ENCODE measurements at regions not wholly inside any gene's neighbourhood (a gene's known extent, or its start where the extent isn't known, plus 50 kb on each side); places are given as distances from the start of the nearest gene placed in this dataset.

DNA sequence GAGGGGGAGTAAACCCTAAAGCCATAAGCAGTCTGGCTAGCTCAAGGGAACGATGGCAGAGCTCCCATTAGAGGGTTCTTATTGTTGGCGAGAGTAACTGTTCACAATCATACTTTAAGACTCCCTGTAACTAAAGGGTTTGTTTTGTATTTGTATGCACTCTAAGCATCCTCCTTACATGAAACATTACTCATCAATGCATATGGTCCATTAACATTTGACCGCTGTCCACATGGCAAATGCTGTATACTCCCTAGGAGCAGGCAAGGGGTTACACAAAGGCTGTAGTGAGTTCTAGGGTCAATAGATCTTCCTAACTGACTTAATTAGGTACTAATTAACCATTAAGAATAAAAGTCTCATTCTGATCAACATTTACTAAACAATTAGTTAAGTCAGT is 95.3 kb upstream of the MRPS30 start:
- no peak overlapping the region for H3K27ac ChIP-seq (ENCODE audit: low read depth in 2 of 2, low read length in 1 of 2)
- H3K9me3 ChIP-seq = no peaks in the 10 kb centered on the region
- no peaks in the 10 kb centered on the region for H3K79me2 ChIP-seq (ENCODE audit: insufficient read depth)
- ChIA-PET POLR2A (no interaction called here), CTCF (interaction anchor here (0.7 to 1.4 kb wide), 2 partner anchors 11 to 173 kb away, joined by 3 read pairs; no protein-coding TSS in a partner anchor)
- TF ChIP-seq, protein P1, sequence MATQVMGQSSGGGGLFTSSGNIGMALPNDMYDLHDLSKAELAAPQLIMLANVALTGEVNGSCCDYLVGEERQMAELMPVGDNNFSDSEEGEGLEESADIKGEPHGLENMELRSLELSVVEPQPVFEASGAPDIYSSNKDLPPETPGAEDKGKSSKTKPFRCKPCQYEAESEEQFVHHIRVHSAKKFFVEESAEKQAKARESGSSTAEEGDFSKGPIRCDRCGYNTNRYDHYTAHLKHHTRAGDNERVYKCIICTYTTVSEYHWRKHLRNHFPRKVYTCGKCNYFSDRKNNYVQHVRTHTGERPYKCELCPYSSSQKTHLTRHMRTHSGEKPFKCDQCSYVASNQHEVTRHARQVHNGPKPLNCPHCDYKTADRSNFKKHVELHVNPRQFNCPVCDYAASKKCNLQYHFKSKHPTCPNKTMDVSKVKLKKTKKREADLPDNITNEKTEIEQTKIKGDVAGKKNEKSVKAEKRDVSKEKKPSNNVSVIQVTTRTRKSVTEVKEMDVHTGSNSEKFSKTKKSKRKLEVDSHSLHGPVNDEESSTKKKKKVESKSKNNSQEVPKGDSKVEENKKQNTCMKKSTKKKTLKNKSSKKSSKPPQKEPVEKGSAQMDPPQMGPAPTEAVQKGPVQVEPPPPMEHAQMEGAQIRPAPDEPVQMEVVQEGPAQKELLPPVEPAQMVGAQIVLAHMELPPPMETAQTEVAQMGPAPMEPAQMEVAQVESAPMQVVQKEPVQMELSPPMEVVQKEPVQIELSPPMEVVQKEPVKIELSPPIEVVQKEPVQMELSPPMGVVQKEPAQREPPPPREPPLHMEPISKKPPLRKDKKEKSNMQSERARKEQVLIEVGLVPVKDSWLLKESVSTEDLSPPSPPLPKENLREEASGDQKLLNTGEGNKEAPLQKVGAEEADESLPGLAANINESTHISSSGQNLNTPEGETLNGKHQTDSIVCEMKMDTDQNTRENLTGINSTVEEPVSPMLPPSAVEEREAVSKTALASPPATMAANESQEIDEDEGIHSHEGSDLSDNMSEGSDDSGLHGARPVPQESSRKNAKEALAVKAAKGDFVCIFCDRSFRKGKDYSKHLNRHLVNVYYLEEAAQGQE (IDR thresholded peaks at IDR 0.05; ENCODE audit: low read depth, low read length) = no peak
- TF ChIP-seq FOXM1 (IDR thresholded peaks at IDR 0.05; ENCODE audit: low read depth) = no peak
- TF ChIP-seq, protein P2, sequence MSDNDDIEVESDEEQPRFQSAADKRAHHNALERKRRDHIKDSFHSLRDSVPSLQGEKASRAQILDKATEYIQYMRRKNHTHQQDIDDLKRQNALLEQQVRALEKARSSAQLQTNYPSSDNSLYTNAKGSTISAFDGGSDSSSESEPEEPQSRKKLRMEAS (IDR thresholded peaks at IDR 0.05; ENCODE audit: low read depth) = no peak
- TF ChIP-seq, protein P3, sequence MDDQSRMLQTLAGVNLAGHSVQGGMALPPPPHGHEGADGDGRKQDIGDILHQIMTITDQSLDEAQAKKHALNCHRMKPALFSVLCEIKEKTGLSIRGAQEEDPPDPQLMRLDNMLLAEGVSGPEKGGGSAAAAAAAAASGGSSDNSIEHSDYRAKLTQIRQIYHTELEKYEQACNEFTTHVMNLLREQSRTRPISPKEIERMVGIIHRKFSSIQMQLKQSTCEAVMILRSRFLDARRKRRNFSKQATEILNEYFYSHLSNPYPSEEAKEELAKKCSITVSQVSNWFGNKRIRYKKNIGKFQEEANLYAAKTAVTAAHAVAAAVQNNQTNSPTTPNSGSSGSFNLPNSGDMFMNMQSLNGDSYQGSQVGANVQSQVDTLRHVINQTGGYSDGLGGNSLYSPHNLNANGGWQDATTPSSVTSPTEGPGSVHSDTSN (IDR thresholded peaks at IDR 0.05) = no peak
- TF ChIP-seq, protein P4, sequence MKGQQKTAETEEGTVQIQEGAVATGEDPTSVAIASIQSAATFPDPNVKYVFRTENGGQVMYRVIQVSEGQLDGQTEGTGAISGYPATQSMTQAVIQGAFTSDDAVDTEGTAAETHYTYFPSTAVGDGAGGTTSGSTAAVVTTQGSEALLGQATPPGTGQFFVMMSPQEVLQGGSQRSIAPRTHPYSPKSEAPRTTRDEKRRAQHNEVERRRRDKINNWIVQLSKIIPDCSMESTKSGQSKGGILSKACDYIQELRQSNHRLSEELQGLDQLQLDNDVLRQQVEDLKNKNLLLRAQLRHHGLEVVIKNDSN (IDR thresholded peaks at IDR 0.05; ENCODE audit: borderline replicate concordance, low read depth) = no peak
- TF ChIP-seq RFX5 (IDR thresholded peaks at IDR 0.05; ENCODE audit: low read length) = no peak
- TF ChIP-seq ELF1 (IDR thresholded peaks at IDR 0.05) = no peak
- TF ChIP-seq RCOR1 (IDR thresholded peaks at IDR 0.05; ENCODE audit: low read length) = no peak
- TF ChIP-seq MXI1 (IDR thresholded peaks at IDR 0.05; ENCODE audit: low read depth, low read length) = no peak
- TF ChIP-seq GABPA (IDR thresholded peaks at IDR 0.05; ENCODE audit: low read depth) = no peak
- TF ChIP-seq NRF1 (IDR thresholded peaks at IDR 0.05; ENCODE audit: low read depth, low read length) = no peak
- no peak for TF ChIP-seq SMC3 (IDR thresholded peaks at IDR 0.05; ENCODE audit: low read depth, low read length)
- TF ChIP-seq YY1 (IDR thresholded peaks at IDR 0.05; ENCODE audit: low read depth) = no peak
- TF ChIP-seq FOXJ3 (CRISPR knock-in tag; IDR thresholded peaks at IDR 0.05) = no peak
- TF ChIP-seq TAF1 (IDR thresholded peaks at IDR 0.05; ENCODE audit: borderline replicate concordance, low read depth, low read length) = no peak
- TF ChIP-seq TCF12 (IDR thresholded peaks at IDR 0.05) = no peak
- no peaks in the 10 kb centered on the region for H3K27me3 ChIP-seq (ENCODE audit: insufficient read depth)
- no peak for DNase-seq
- H3F3A ChIP-seq (replicated peaks; ENCODE audit: insufficient read depth) = no peaks in the 10 kb centered on the region
- no peaks in the 10 kb centered on the region for H3K9me2 ChIP-seq
- H2AFZ ChIP-seq (ENCODE audit: low read depth) = no peak overlapping the region
- no peak overlapping the region for H3K4me2 ChIP-seq
- H4K20me1 ChIP-seq (ENCODE audit: insufficient read depth) = no peaks in the 10 kb centered on the region
- H3K4me3 ChIP-seq (ENCODE audit: low read depth in 2 of 2, low read length in 1 of 2) = no peak overlapping the region
- H3K4me1 ChIP-seq (ENCODE audit: control insufficient read depth in 1 of 2, insufficient read depth in 2 of 2, low read depth in 1 of 2, low read length in 1 of 2) = no peaks in the 10 kb centered on the region
- WGBS (ENCODE audit: low lambda C conversion rate) = 16% methylated on average over 3 of the region's 3 CpGs
- no peak overlapping the region for H3K9ac ChIP-seq
- H3K36me3 ChIP-seq (replicated peaks in 1 of 2; ENCODE audit: control insufficient read depth in 1 of 2, insufficient read depth in 2 of 2, low read length in 1 of 2) = no peaks in the 10 kb centered on the region
